GM12891 (cell line): ENCODE measurements at regions not wholly inside any gene's neighbourhood (a gene's known extent, or its start where the extent isn't known, plus 50 kb on each side); places are given as distances from the start of the nearest gene placed in this dataset.
A peak's percentile ranks its signal among the peaks of the same experiment; 100 is the strongest.

Experiments
- DNase-seq: peaks from one replicate; pipeline ENCODE4 v3.0.0; 2011; ENCODE audit warnings: low spot score; ENCODE audit not compliant: insufficient read length
- FAIRE-seq: peaks from 2 replicates; lab custom pipeline; 2011; peaks lifted over from hg19 to GRCh38; lab: Jason Lieb, UNC
- PAX5 ChIP-seq: IDR thresholded peaks from 2 replicates; pipeline ENCODE4 v1.6.1; 2011; ENCODE audit warnings: low read length, moderate library complexity, mild to moderate bottlenecking; ENCODE audit not compliant: insufficient read depth, severe bottlenecking
- POLR2A ChIP-seq: IDR thresholded peaks from 2 replicates; pipeline ENCODE4 v1.6.1; 2011; ENCODE audit warnings: low read depth, low read length, control low read depth
- POLR2AphosphoS5 ChIP-seq: IDR thresholded peaks from 2 replicates; pipeline ENCODE4 v1.6.1; 2011; ENCODE audit warnings: low read depth, low read length, control low read depth
- POU2F2 ChIP-seq: IDR thresholded peaks from 2 replicates; pipeline ENCODE4 v1.6.1; 2011; ENCODE audit warnings: low read depth, mild to moderate bottlenecking, control low read depth, low read length, moderate library complexity
- SPI1 ChIP-seq: IDR thresholded peaks from 2 replicates; pipeline ENCODE4 v1.6.1; 2011; ENCODE audit warnings: low read depth, low read length, control low read depth
- TAF1 ChIP-seq: IDR thresholded peaks from 2 replicates; pipeline ENCODE4 v1.6.1; 2011; ENCODE audit warnings: low read depth, low read length, control low read depth

DNA sequence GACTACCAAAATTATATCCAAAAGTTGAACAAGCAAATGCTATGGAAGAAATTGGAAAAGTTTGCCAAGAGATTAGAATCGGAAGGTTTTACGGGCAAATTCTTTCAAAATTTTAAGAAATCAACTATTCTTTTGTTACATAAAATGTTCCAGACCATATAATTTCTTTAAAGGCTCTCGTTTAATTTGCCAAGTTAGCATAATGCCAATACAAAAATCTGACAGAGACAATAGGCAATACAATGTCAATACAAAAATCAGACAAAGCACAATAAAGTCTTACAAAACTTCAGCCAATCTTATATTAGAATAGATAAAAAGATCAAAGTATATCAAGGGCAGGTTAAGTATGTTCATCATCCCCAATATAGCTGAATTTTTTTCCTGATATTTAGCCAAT, 224.2 kb downstream of the BCL11A start:
- DNase-seq (no peak), FAIRE-seq (no peak)
- no peak for TF ChIP-seq POU2F2
- no peak for TF ChIP-seq TAF1
- TF ChIP-seq POLR2AphosphoS5 = no peak
- no peak for TF ChIP-seq SPI1
- no peak for TF ChIP-seq PAX5
- TF ChIP-seq POLR2A = no peak

DNA sequence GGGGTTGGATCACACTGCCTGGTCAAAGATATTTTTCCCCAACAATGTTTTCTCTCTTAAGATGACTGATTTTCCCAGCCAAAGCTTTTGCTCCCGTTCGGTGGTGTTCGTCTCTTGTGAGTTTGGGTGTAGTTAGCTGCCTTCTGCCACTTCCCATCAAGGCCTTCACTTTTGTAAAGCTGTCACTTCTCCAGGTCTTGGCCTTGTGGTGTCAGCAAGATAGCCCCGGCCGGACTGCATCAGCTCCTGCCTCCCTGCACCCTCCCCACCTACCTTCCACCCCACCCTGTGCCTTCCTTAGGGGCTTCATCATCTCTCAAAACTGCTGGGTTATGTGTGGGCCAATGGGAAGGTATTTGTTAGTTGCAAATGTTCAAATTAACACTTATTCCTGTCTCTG, 228.9 kb downstream of the BCL11A start:
- DNase-seq (no peak), FAIRE-seq (no peak)
- TF ChIP-seq TAF1 (no peak), POLR2AphosphoS5 (no peak), POU2F2 (no peak), POLR2A (no peak), SPI1 (no peak), PAX5 (no peak)

DNA sequence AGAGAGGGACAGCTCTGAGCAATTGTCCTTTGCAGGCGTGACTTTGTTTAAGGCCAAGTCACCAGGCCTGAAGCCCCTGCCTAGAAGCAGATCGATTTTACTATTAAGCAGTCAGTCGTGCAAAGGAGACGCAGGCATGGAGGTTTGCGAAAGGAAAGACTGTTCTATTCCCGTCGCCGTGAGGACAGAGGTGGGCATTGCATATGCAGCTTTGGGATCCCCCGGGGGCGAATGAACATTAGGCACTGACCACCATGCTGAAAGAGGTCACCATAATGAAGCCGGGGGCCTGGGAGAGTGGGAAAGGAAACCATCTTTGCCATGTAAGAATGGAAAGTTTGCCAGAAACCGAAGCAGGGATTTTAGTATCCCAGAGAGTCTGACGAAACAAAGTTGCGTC, 231.6 kb downstream of the BCL11A start:
- FAIRE-seq = no peak
- TF ChIP-seq POLR2AphosphoS5 (no peak), POU2F2 (no peak), POLR2A (no peak), TAF1 (no peak), SPI1 (no peak), PAX5 (no peak)
- DNase-seq = no peak

DNA sequence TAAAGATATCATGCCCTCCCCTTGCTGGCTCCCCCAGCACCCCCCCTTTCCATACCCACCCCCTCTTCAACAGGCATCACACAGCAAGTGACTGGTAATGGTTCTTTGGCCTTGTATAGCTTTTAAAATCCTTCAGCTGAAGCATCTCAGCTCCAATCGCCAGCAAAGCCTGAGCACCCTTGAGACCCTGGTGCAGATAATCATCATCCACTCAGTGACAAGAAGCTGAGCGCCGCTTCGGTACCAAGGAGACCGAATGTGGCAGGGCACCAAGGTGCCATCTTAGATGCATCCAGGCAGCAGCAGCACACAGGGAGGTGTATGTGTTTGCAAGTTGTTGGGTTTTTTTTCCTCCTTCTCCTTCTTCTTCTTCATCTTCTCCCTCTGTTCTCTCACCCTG, 232.7 kb downstream of the BCL11A start:
- no peak for DNase-seq
- no peak for TF ChIP-seq POLR2AphosphoS5
- TF ChIP-seq PAX5 = no peak
- no peak for TF ChIP-seq POU2F2
- no peak for TF ChIP-seq TAF1
- no peak for TF ChIP-seq SPI1
- no peak for TF ChIP-seq POLR2A
- FAIRE-seq = no peak

DNA sequence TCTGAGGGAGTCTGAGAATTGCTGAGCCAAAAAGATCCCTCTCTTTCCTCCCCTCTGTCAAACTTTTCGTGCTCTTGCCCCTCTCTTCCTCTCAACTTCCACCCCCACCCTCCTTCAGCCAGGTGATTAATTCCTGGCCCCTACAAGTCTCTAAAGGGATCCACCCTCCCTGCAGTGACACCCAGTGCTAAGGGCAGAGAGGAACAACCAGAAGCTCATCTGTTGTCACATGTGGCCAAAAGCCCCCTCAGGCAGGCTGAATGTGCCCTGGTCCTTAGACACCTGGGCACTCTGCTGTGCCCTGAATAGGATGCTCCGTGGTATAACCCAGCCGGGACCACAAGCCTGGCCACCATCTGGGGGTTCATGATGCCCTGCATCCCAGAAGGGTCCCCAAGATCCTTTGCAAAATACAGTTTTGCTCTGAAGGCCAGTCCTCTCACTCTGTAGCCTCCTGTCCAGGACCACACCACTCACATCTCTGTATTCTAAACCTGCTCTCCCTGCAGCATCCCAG, 234.4 kb downstream of the BCL11A start:
- FAIRE-seq (peak; percentile 28), DNase-seq (no peak)
- TF ChIP-seq POLR2AphosphoS5 (no peak), PAX5 (no peak), POLR2A (no peak), SPI1 (no peak), POU2F2 (no peak), TAF1 (no peak)

DNA sequence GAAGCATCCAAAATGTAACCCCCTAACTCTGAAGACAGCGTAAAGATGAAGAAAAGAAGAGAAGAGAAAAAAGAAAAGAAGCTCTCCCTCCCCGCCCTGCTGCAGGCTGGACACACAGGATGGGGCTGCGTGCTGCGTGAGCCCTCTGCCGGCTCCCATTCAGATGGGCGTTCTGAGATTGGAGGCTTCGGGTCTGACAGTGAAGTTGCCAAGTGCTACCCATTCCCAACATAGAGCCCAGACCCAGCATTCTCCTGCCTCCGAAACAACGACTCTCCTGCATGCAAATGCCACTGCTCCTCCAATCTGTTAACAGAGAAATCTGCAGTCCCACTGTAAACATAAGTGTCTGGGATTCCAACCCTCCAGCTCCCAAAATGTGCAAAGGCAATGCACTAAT, 234.9 kb downstream of the BCL11A start:
- no peak for FAIRE-seq
- TF ChIP-seq POLR2AphosphoS5 (no peak), TAF1 (no peak), POU2F2 (no peak), POLR2A (no peak), SPI1 (no peak), PAX5 (no peak)
- no peak for DNase-seq

DNA sequence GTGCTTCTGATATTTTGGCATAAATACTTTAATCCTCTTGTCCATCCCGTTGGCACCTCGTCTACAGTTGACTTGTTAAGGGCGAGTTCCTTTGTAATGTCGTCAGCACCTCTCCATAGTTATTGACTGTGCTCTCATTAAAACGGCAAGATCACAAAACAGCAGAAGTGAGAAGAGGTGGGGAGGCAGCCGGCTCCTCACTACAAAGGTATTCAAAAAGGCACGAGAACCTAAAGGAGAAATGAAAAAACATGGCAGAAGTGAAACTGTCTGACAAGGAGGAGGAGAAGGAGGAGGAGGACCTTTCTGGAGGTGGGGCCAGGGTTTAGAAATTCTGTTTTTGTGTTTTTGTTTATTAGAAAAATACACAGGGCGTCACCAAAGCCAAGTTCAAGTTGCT, 235.6 kb downstream of the BCL11A start:
- TF ChIP-seq PAX5 (no peak), SPI1 (peak; percentile 94), POU2F2 (peak; percentile 24; the same call in 1 of the 2 replicates)
- FAIRE-seq (peak; percentile 84), DNase-seq (peak; percentile 28)

DNA sequence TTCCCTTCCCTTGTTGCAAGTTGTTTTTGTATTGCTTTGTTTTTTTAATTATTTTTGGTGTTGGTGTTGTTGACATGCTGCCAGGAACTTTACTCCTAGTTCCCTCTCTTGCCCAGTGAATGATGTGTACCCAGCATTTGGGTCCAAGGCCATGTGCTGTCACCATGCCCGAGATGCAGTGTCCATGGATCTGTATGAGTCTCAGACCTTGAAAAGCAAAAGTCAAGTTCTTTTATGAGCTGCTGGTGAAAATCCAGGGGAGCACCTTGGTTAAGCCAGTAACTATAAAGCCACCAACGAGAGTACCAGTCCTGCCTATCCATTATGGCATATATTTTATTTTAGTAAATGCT, 236.4 kb downstream of the BCL11A start:
- FAIRE-seq (peak; percentile 5), DNase-seq (no peak)
- no peak for TF ChIP-seq POLR2AphosphoS5
- TF ChIP-seq SPI1 = no peak
- TF ChIP-seq TAF1 = no peak
- no peak for TF ChIP-seq PAX5
- TF ChIP-seq POLR2A = no peak
- no peak for TF ChIP-seq POU2F2

DNA sequence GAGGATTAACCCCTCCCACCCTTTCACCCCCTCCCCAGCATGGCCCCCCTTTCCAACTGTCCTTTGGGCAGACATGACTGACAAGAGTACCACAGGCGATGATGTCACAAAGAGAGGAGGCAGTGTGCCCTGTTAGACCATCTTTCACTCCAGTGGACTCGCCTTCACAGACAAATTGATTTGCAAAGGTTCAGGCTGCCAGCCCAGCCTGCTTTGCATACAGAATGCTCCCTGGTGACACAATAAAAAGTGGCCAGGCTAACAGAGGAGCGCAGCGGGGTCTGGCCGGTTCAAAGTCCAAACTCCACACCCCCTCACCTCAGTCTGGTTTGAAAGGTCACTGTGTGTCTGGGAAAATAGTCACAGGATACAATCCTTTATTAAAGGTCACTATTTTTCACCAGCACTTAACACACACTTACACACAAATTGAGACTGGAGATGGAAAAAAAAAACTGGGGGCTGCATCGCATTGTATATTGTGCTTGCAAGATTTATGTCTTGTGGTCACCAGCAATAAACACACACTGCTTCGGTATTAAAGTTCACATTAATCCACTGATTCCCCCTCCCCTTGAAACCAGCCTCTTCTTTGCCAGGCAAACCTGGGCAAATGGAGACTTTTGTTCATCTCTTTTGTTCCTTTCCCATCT, 236.9 kb downstream of the BCL11A start:
- DNase-seq = no peak
- TF ChIP-seq POU2F2 = peak; percentile 65; the same call in 1 of the 2 replicates
- TF ChIP-seq POLR2A = no peak
- peak; percentile 90 for FAIRE-seq

DNA sequence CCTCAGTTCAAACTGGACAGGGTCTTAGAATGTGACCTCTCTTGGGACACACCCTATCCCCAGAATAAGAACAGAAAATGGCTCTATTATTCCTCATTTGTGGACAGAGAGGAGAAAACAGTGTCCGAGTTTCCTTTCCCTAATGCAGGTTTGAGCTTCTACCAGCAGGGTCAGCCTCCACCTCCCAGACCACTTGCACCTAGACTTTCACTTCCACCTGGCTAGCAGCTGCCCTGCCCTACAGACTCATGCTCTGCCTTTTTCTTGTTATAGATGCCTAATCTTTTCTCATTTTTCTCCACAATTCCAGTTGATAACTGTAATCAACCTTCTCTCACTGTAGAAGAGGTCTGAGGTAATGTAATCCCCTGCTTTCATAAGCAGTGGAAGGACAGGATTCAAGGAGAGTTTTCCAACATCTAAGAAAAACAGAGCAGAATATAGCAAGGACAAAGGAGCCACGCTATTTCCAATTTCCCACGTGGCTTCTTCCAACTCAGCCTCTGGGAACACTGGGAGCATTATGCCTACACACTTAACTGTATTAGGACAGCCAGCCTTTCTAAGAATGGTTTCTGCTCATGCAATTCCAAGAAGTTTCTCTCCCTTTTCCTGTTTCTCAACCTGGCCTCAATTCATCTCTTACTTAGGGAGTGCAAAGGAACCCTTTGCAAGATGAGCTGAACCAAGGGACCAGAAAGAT, 239.8 kb downstream of the BCL11A start:
- FAIRE-seq (peak; percentile 65), DNase-seq (no peak)
- TF ChIP-seq PAX5 (no peak), SPI1 (peak; percentile 69)
